Trophoblast cell (in vitro differentiated cells and primary cell): ENCODE measurements at regions not wholly inside any gene's neighbourhood (a gene's known extent, or its start where the extent isn't known, plus 50 kb on each side); places are given as distances from the start of the nearest gene placed in this dataset.

Experiments
- DNase-seq, 2 donors: peaks; one replicate each; pipeline ENCODE4 v3.0.0-alpha.2; 2016
- H2AFZ ChIP-seq: 2 replicates; pipeline ENCODE4 v1.6.1; 2013; ENCODE audit warnings: low read length, moderate library complexity, mild to moderate bottlenecking; ENCODE audit not compliant: insufficient read depth, poor library complexity
- H2AK5ac ChIP-seq: 2 replicates; pipeline ENCODE4 v1.6.1; 2013; ENCODE audit warnings: mild to moderate bottlenecking, low read length
- H2BK120ac ChIP-seq: 2 replicates; pipeline ENCODE4 v1.6.1; 2013; ENCODE audit warnings: low read length, mild to moderate bottlenecking, moderate library complexity; ENCODE audit not compliant: insufficient read depth, poor library complexity
- H2BK12ac ChIP-seq: 2 replicates; pipeline ENCODE4 v1.6.1; 2013; ENCODE audit warnings: mild to moderate bottlenecking, low read length, moderate library complexity
- H2BK5ac ChIP-seq: 2 replicates; pipeline ENCODE4 v1.6.1; 2013; ENCODE audit warnings: low read length, low read depth, moderate library complexity, mild to moderate bottlenecking; ENCODE audit not compliant: poor library complexity
- H3K14ac ChIP-seq: 2 replicates; pipeline ENCODE4 v1.6.1; 2013; ENCODE audit warnings: mild to moderate bottlenecking, low read length
- H3K18ac ChIP-seq: 2 replicates; pipeline ENCODE4 v1.6.1; 2013; ENCODE audit warnings: mild to moderate bottlenecking, low read length
- H3K23ac ChIP-seq: 2 replicates; pipeline ENCODE4 v1.6.1; 2013; ENCODE audit warnings: low read length
- H3K27ac ChIP-seq: 2 replicates; pipeline ENCODE4 v1.5.1; 2013; ENCODE audit warnings: low read depth, mild to moderate bottlenecking, inconsistent platforms, low read length, moderate library complexity
- H3K27me3 ChIP-seq: 2 replicates; pipeline ENCODE4 v1.6.1; 2013; ENCODE audit warnings: inconsistent platforms, mild to moderate bottlenecking, low read length, moderate library complexity; ENCODE audit not compliant: insufficient read depth
- H3K36me3 ChIP-seq, 2 experiments: 1 replicate in 1 of 2; 2 replicates in 1 of 2; pipeline ENCODE4 v1.6.1; 2013; ENCODE audit warnings: low read length in 2 of 2, mild to moderate bottlenecking in 2 of 2, moderate library complexity in 1 of 2; ENCODE audit not compliant: insufficient read depth in 2 of 2, control insufficient read depth in 1 of 2
- H3K4ac ChIP-seq: 2 replicates; pipeline ENCODE4 v1.6.1; 2013; ENCODE audit warnings: low read depth, mild to moderate bottlenecking, low read length, moderate library complexity
- H3K4me1 ChIP-seq, 2 experiments: 1 replicate in 1 of 2; 2 replicates in 1 of 2; pipeline ENCODE4 v1.6.1; 2013; ENCODE audit warnings: low read length in 2 of 2, mild to moderate bottlenecking in 2 of 2, moderate library complexity in 1 of 2; ENCODE audit not compliant: insufficient read depth in 2 of 2, control insufficient read depth in 1 of 2
- H3K4me2 ChIP-seq: 2 replicates; pipeline ENCODE4 v1.6.1; 2013; ENCODE audit warnings: inconsistent platforms, mild to moderate bottlenecking, low read length, moderate library complexity
- H3K4me3 ChIP-seq: 2 replicates; pipeline ENCODE4 v1.5.1; 2013; ENCODE audit warnings: mild to moderate bottlenecking, low read depth, low read length, inconsistent platforms
- H3K79me1 ChIP-seq: one replicate; pipeline ENCODE4 v1.6.1; 2013; ENCODE audit warnings: low read length
- H3K79me2 ChIP-seq: 2 replicates; pipeline ENCODE4 v1.6.1; 2013; ENCODE audit warnings: low read length, mild to moderate bottlenecking; ENCODE audit not compliant: control insufficient read depth, insufficient read depth, poor library complexity
- H3K9ac ChIP-seq: 2 replicates; pipeline ENCODE4 v1.6.1; 2013; ENCODE audit warnings: mild to moderate bottlenecking, low read length
- H3K9me3 ChIP-seq: 2 replicates; pipeline ENCODE4 v1.6.1; 2013; ENCODE audit warnings: low read depth, mild to moderate bottlenecking, control low read depth, inconsistent platforms, low read length; ENCODE audit not compliant: insufficient read depth
- H4K12ac ChIP-seq: 2 replicates; pipeline ENCODE4 v1.6.1; 2013; ENCODE audit warnings: low read depth, mild to moderate bottlenecking, low read length, moderate library complexity
- H4K8ac ChIP-seq: 2 replicates; pipeline ENCODE4 v1.6.1; 2013; ENCODE audit warnings: low read depth, mild to moderate bottlenecking, low read length, moderate library complexity
- H4K91ac ChIP-seq: one replicate; pipeline ENCODE4 v1.6.1; 2013; ENCODE audit warnings: low read depth, mild to moderate bottlenecking, low read length, moderate library complexity
- WGBS: extraction: QIAGEN DNeasy Blood & Tissue Kit; methylation state at CpG from one replicate; pipeline ENCODE4 v1.1.7; 2013; ENCODE audit warnings: missing lambda C conversion rate; ENCODE audit not compliant: insufficient read length, insufficient coverage; ENCODE audit errors: extremely low coverage; 5-methylcytosine and 5-hydroxymethylcytosine counted together

GRCh38 chr20:40946451-40946850 is 82.2 kb upstream of the TOP1 start:
- Histone ChIP-seq H3K4me3 (no peak overlapping the region), H3K27me3 (no peaks in the 10 kb centered on the region), H3K79me1 (no peaks in the 10 kb centered on the region), H2BK5ac (no peak overlapping the region), H3K14ac (no peak overlapping the region), H3K4ac (no peak overlapping the region), H4K91ac (no peak overlapping the region), H4K8ac (no peak overlapping the region), H4K12ac (no peak overlapping the region), H2BK12ac (no peak overlapping the region), H3K79me2 (no peaks in the 10 kb centered on the region), H3K36me3 (no peaks in the 10 kb centered on the region), H3K9me3 (no peaks in the 10 kb centered on the region), H2AFZ (no peak overlapping the region), H2BK120ac (no peak overlapping the region), H2AK5ac (no peak overlapping the region), H3K4me2 (no peak overlapping the region), H3K27ac (no peak overlapping the region), H3K4me1 (no peaks in the 10 kb centered on the region), H3K23ac (no peak overlapping the region), H3K9ac (no peak overlapping the region), H3K18ac (no peak overlapping the region)
- no peak for DNase-seq
- no CpG with 5 or more reads among the region's 11 CpGs for WGBS

DNA sequence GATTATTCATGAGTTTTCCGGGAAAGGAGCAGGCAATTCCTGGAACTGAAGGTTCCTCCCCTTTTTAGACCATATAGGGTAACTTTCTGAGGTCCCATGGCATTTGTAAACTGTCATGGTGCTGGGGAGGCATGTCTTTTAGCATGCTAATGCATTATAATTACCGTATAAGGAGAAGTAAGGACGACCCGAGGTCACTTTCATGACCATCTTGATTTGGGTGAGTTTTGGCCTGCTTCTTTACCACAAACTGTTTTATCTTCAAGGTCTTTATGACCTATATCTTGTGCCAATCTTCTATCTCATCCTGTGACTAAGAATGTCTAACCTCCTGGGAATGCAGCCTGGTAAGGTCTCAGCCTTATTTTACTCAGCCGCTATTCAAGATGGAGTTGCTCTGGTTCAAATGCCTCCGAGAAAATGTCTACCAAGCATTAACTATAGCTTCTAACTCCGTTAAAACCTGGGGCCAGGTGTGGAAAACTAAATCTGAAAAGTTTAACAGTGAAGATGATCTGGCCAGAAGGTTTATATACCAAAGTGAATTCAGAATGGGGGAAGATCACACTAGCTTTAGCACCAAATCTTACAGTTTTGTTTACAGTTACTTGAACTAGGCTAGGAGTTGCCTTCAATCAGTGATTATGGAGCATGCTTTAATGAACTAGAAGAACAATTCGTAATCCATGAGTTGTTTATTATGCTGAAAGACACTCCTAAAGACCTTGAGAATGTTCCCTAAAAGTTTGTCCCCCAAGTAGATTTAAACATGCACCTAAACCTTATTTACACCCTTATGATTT is 80.0 kb upstream of the TOP1 start:
- H3K4me2 ChIP-seq: no peak overlapping the region
- no peaks in the 10 kb centered on the region for H3K36me3 ChIP-seq
- no peak overlapping the region for H3K9ac ChIP-seq
- H4K91ac ChIP-seq: no peak overlapping the region
- no peaks in the 10 kb centered on the region for H3K4me1 ChIP-seq
- H3K14ac ChIP-seq: no peak overlapping the region
- no peaks in the 10 kb centered on the region for H3K79me2 ChIP-seq
- no peak overlapping the region for H2BK5ac ChIP-seq
- no peak overlapping the region for H3K23ac ChIP-seq
- no peak overlapping the region for H2BK120ac ChIP-seq
- H2BK12ac ChIP-seq: no peak overlapping the region
- H3K4me3 ChIP-seq: no peak overlapping the region
- H3K79me1 ChIP-seq: no peaks in the 10 kb centered on the region
- no peak overlapping the region for H2AFZ ChIP-seq
- H4K8ac ChIP-seq: no peak overlapping the region
- H3K27ac ChIP-seq: no peak overlapping the region
- H3K27me3 ChIP-seq: no peaks in the 10 kb centered on the region
- H3K4ac ChIP-seq: no peak overlapping the region
- H4K12ac ChIP-seq: no peak overlapping the region
- WGBS: no CpG with 5 or more reads among the region's 8 CpGs
- H2AK5ac ChIP-seq: no peak overlapping the region
- H3K9me3 ChIP-seq: no peaks in the 10 kb centered on the region
- DNase-seq: peak; percentile 44 to 72
- no peak overlapping the region for H3K18ac ChIP-seq

GRCh38 chr20:40949346-40949745 is 79.3 kb upstream of the TOP1 start:
- Histone ChIP-seq H3K14ac (no peak overlapping the region), H4K8ac (no peak overlapping the region), H3K18ac (no peak overlapping the region), H2AFZ (no peak overlapping the region), H3K4ac (no peak overlapping the region), H2BK12ac (no peak overlapping the region), H2BK5ac (no peak overlapping the region), H3K79me1 (no peaks in the 10 kb centered on the region), H3K4me2 (no peak overlapping the region), H3K4me3 (no peak overlapping the region), H3K27ac (no peak overlapping the region), H3K79me2 (no peaks in the 10 kb centered on the region), H3K9me3 (no peaks in the 10 kb centered on the region), H3K4me1 (no peaks in the 10 kb centered on the region), H3K23ac (no peak overlapping the region), H4K12ac (no peak overlapping the region), H4K91ac (no peak overlapping the region), H3K9ac (no peak overlapping the region), H2BK120ac (no peak overlapping the region), H3K36me3 (no peaks in the 10 kb centered on the region), H3K27me3 (no peaks in the 10 kb centered on the region), H2AK5ac (no peak overlapping the region)
- no CpG with 5 or more reads among the region's 2 CpGs for WGBS
- DNase-seq: no peak

GRCh38 chr20:40952136-40952535 is 76.5 kb upstream of the TOP1 start:
- Histone ChIP-seq H3K4me1 (no peaks in the 10 kb centered on the region), H3K79me2 (no peaks in the 10 kb centered on the region), H4K8ac (no peak overlapping the region), H4K12ac (no peak overlapping the region), H3K23ac (no peak overlapping the region), H2AK5ac (no peak overlapping the region), H3K4me2 (no peak overlapping the region), H4K91ac (no peak overlapping the region), H3K9me3 (peaks cover 2% of the 10 kb centered on the region), H3K27me3 (no peaks in the 10 kb centered on the region), H3K9ac (no peak overlapping the region), H3K4me3 (no peak overlapping the region), H3K4ac (no peak overlapping the region), H3K79me1 (no peaks in the 10 kb centered on the region), H3K14ac (no peak overlapping the region), H2AFZ (no peak overlapping the region), H3K36me3 (no peaks in the 10 kb centered on the region), H2BK5ac (no peak overlapping the region), H3K18ac (no peak overlapping the region), H2BK12ac (no peak overlapping the region), H2BK120ac (no peak overlapping the region), H3K27ac (no peak overlapping the region)
- WGBS: no CpG with 5 or more reads among the region's 9 CpGs
- DNase-seq: no peak
